GM21526 (cell line): ENCODE measurements at regions not wholly inside any gene's neighbourhood (a gene's known extent, or its start where the extent isn't known, plus 50 kb on each side); places are given as distances from the start of the nearest gene placed in this dataset.
"Not testable (repeated sequence)": the region's sequence is repeated elsewhere in the genome, so short reads cannot be mapped to it uniquely, and the experiment has no call there.

Experiments
- ATAC-seq: cut with Tn5 transposase; IDR thresholded peaks from one replicate; pipeline ENCODE4 v1.9.1; 2021; ENCODE audit warnings: moderate library complexity; ENCODE audit not compliant: unreplicated experiment, low FRiP score

- ATAC-seq, result no peak
These were observed 146.7 kb upstream of the BNIP2 start for GRCh38 chr15:59835776-59836175.

GRCh38 chr15:59834528-59834927 is 145.4 kb upstream of the BNIP2 start:
- no peak for ATAC-seq

- no peak for ATAC-seq
These were observed 144.2 kb upstream of the BNIP2 start for GRCh38 chr15:59833366-59833765.

GRCh38 chr15:59830873-59831272 is 141.8 kb upstream of the BNIP2 start:
- no peak for ATAC-seq

- ATAC-seq, result no peak
These were observed 141.0 kb upstream of the BNIP2 start for GRCh38 chr15:59830098-59830497.

GRCh38 chr15:59828861-59829260 is 139.7 kb upstream of the BNIP2 start:
- no peak for ATAC-seq

- no peak for ATAC-seq
These were observed 139.1 kb upstream of the BNIP2 start for GRCh38 chr15:59828263-59828662.

- ATAC-seq, result no peak
These were observed 136.8 kb upstream of the BNIP2 start for GRCh38 chr15:59825901-59826300.

GRCh38 chr15:59821286-59821685 is 132.2 kb upstream of the BNIP2 start:
- ATAC-seq, result no peak

- no peak for ATAC-seq
These were observed 130.0 kb upstream of the BNIP2 start for GRCh38 chr15:59819092-59819491.

- ATAC-seq, result no peak
These were observed 129.2 kb upstream of the BNIP2 start for GRCh38 chr15:59818336-59818735.

- ATAC-seq, result no peak
These were observed 128.7 kb upstream of the BNIP2 start for GRCh38 chr15:59817834-59818233.

- ATAC-seq, result no peak
These were observed 127.9 kb upstream of the BNIP2 start for GRCh38 chr15:59817053-59817452.

- ATAC-seq, result no peak
These were observed 125.3 kb upstream of the BNIP2 start for GRCh38 chr15:59814409-59814808.

- ATAC-seq, result no peak
These were observed 123.8 kb upstream of the BNIP2 start for GRCh38 chr15:59812889-59813288.

GRCh38 chr15:59812250-59812870 is 123.2 kb upstream of the BNIP2 start:
- no peak for ATAC-seq

GRCh38 chr15:59803293-59803966 is 114.3 kb upstream of the BNIP2 start:
- not testable (repeated sequence) for ATAC-seq

- ATAC-seq, result no peak
These were observed 112.5 kb upstream of the BNIP2 start for GRCh38 chr15:59801649-59802048.

- ATAC-seq, result no peak
These were observed 109.4 kb upstream of the BNIP2 start for GRCh38 chr15:59798605-59798917.

GRCh38 chr15:59797756-59798604 is 108.9 kb upstream of the BNIP2 start:
- no peak for ATAC-seq

GRCh38 chr15:59794229-59794886 is 105.2 kb upstream of the BNIP2 start:
- no peak for ATAC-seq
